ENCODE measurements at regions not wholly inside any gene's neighbourhood (a gene's known extent, or its start where the extent isn't known, plus 50 kb on each side); places are given as distances from the start of the nearest gene placed in this dataset.
"Not testable (repeated sequence)": the region's sequence is repeated elsewhere in the genome, so short reads cannot be mapped to it uniquely, and the experiment has no call there.

DNA sequence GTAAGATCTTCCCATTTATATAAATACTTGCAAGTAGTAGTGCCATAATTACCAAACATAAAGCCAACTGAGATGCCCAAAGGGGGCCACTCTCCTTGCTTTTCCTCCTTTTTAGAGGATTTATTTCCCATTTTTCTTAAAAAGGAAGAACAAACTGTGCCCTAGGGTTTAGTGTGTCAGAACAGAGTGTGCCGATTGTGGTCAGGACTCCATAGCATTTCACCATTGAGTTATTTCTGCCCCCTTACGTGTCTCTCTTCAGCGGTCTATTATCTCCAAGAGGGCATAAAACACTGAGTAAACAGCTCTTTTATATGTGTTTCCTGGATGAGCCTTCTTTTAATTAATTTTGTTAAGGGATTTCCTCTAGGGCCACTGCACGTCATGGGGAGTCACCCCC, 227.9 kb downstream of the POTEM start:
- TF ChIP-seq CTCF (IDR thresholded peaks at IDR 0.05); MAZ (IDR thresholded peaks at IDR 0.05; ENCODE audit: borderline replicate concordance, low read depth, low read length): not testable (repeated sequence)

Measured in A549 (cell line).